Stomach (tissue), 4 donors: ENCODE measurements at regions not wholly inside any gene's neighbourhood (a gene's known extent, or its start where the extent isn't known, plus 50 kb on each side); places are given as distances from the start of the nearest gene placed in this dataset.

Source experiments
- CTCF ChIP-seq, 7 experiments: fragments of 450-650 bp in 4 of 7; fragments of 200-600 bp in 3 of 7; sonication (generic) in 3 of 7; IDR thresholded peaks; one replicate each; pipeline ENCODE4 v1.5.1; 2016 to 2019; ENCODE audit warnings: antibody characterized with exemption in 7 of 7, control low read depth in 2 of 7, mild to moderate bottlenecking in 1 of 7
- POLR2A ChIP-seq, 4 donors: fragments of 450-650 bp; IDR thresholded peaks; one replicate each; pipeline ENCODE4 v1.6.1; 2016; ENCODE audit warnings: antibody characterized with exemption in 4 of 4, control low read depth in 2 of 4, mild to moderate bottlenecking in 1 of 4, moderate library complexity in 1 of 4
- POLR2AphosphoS5 ChIP-seq, 3 donors: sonication (generic); formaldehyde crosslinking; IDR thresholded peaks; one replicate each; pipeline ENCODE4 v1.6.1; 2016; ENCODE audit warnings: antibody characterized with exemption in 3 of 3

GRCh38 chr13:62537593-62537992 lies 1121.9 kb upstream of the PCDH20 start:
- TF ChIP-seq POLR2AphosphoS5 (IDR thresholded peaks at IDR 0.05) (no peak), CTCF (IDR thresholded peaks at IDR 0.05) (no peak), POLR2A (IDR thresholded peaks at IDR 0.05) (no peak)
